Psoas muscle (tissue), 7 donors: ENCODE measurements at regions not wholly inside any gene's neighbourhood (a gene's known extent, or its start where the extent isn't known, plus 50 kb on each side); places are given as distances from the start of the nearest gene placed in this dataset.
A peak's percentile ranks its signal among the peaks of the same experiment; 100 is the strongest.

Source experiments
- ATAC-seq, 4 donors: fragments of 200-7000 bp; cut with Tn5 transposase; one replicate each; pipeline ENCODE4 v1.9.1; 2020; ENCODE audit warnings: moderate library complexity in 3 of 4, mild to moderate bottlenecking in 2 of 4
- DNase-seq, 2 donors: peaks; one replicate each; pipeline ENCODE4 v3.0.0-alpha.2; 2020
- H3K27ac ChIP-seq: fragments of 200-600 bp; one replicate; pipeline ENCODE4 v1.8.0; 2022
- H3K27me3 ChIP-seq, 3 donors: fragments of 200-600 bp in 1 of 3; one replicate each; pipeline versions ENCODE4 v1.6.1 to v1.8.0; 2013 to 2022; ENCODE audit warnings: low read length in 2 of 3, mild to moderate bottlenecking in 2 of 3, moderate library complexity in 1 of 3; ENCODE audit not compliant: insufficient read depth in 3 of 3
- H3K36me3 ChIP-seq, 2 donors: fragments of 200-600 bp in 1 of 2; one replicate each; pipeline versions ENCODE4 v1.6.1 to v1.8.0; 2013 to 2022; ENCODE audit warnings: low read depth in 1 of 2, mild to moderate bottlenecking in 1 of 2, moderate library complexity in 1 of 2; ENCODE audit not compliant: insufficient read depth in 1 of 2
- H3K4me1 ChIP-seq: fragments of 200-600 bp; one replicate; pipeline ENCODE4 v1.8.0; 2022
- H3K4me3 ChIP-seq: fragments of 200-600 bp; one replicate; pipeline ENCODE4 v1.8.0; 2022; ENCODE audit warnings: mild to moderate bottlenecking
- H3K9me3 ChIP-seq: fragments of 200-600 bp; one replicate; pipeline ENCODE4 v1.8.0; 2022
- WGBS, 3 donors: extraction: QIAGEN DNeasy Blood & Tissue Kit; methylation state at CpG; one replicate each; pipeline versions ENCODE4 v1.1.6 to v1.1.7; 2013; 5-methylcytosine and 5-hydroxymethylcytosine counted together
- intact Hi-C, 2 donors: fragments of 100-400 bp; cut with DNase I; formaldehyde crosslinking; loops; one replicate each; pipeline versions ENCODE4 v1.11.0 to v1.14.2; 2022
- TF ChIP-seq, protein P1 (sequence below): fragments of 200-600 bp; IDR thresholded peaks from one replicate; pipeline ENCODE4 v1.8.0; 2022; ENCODE audit warnings: antibody characterized with exemption
- donor health status: healthy with polysubstance abuse.
- donor health status: DM: no; HTN: no; CAD: no; lungs with moderate emphysema.
- donor health status: Bipolar disorder and iron deficiency.
- donor health status: healthy.
- donor health status: DM: yes; HTN: yes; CAD: no.
- donor health status: DM: no; HTN: no; CAD: no.
- donor health status: DM: yes; HTN: yes; CAD: no.

DNA sequence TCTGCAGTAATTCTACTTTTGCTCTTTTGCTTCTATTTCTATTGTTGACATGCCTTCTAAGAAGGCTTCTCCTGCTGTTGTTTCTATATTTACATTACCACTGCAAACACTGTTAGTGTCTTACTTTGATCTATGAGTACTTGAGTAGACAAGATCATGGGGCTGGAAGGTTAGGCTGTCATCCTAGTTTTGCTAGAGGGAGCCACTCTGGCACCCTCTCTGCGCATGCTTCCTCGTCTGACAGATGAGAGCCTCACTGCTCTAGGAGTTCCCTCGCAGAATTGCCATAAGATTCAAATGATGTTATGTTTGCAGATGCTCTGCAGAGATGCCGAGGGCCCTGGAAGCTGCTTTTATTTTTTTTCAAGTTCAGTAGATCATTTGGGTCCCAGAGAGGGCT is 185.6 kb downstream of the RNF144A start:
- no peak overlapping the region for H3K4me3 ChIP-seq
- H3K4me1 ChIP-seq: no peaks in the 10 kb centered on the region
- H3K36me3 ChIP-seq: no peaks in the 10 kb centered on the region
- intact Hi-C loops: no loop called here
- no peaks in the 10 kb centered on the region for H3K9me3 ChIP-seq
- WGBS, 3 donors: 96 to 97% (median 96%) methylated on average over 4 of the region's 4 CpGs
- ATAC-seq (no peak), DNase-seq (no peak)
- TF ChIP-seq, protein P1, sequence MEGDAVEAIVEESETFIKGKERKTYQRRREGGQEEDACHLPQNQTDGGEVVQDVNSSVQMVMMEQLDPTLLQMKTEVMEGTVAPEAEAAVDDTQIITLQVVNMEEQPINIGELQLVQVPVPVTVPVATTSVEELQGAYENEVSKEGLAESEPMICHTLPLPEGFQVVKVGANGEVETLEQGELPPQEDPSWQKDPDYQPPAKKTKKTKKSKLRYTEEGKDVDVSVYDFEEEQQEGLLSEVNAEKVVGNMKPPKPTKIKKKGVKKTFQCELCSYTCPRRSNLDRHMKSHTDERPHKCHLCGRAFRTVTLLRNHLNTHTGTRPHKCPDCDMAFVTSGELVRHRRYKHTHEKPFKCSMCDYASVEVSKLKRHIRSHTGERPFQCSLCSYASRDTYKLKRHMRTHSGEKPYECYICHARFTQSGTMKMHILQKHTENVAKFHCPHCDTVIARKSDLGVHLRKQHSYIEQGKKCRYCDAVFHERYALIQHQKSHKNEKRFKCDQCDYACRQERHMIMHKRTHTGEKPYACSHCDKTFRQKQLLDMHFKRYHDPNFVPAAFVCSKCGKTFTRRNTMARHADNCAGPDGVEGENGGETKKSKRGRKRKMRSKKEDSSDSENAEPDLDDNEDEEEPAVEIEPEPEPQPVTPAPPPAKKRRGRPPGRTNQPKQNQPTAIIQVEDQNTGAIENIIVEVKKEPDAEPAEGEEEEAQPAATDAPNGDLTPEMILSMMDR: no peak
- H3K27me3 ChIP-seq: no peaks in the 10 kb centered on the region
- H3K27ac ChIP-seq: no peak overlapping the region

DNA sequence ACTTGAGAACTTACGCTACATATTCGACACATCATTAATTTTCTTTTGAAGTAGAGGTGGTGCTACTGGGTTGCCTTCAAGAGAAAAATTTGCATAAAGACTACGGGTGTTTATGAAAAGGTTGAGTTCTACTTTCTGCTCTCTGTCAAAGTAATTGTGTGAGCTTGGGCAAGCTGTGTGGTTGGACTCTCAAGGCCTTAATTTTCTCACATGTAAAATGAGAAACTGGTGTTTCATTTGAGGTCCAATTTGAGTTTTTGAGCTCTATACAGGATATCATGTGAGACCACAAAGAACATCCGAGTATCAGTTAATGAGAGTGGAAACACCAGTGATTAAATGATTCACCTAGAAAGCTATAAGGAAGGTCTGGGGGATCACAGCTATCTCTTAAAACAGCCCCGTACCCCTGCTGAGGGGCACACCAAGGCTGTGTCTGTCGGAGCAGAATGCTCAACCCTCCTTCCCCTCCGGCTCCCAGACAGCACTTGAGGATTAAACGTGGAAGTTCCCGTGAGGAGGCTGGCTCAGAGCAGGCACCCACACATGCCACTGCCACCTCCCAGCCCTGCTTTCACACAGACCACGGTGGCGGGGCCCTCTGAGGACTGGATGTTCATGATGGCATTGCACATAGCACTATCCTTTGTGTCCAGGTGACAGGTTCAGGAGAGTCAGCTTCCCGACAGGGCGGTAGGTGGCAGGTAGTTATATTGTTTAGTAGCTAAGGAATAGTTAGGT is 191.8 kb downstream of the RNF144A start:
- H3K4me1 ChIP-seq: no peaks in the 10 kb centered on the region
- H3K36me3 ChIP-seq: no peaks in the 10 kb centered on the region
- intact Hi-C loops: no loop called here
- H3K9me3 ChIP-seq: no peaks in the 10 kb centered on the region
- ATAC-seq: no peak
- no peak for DNase-seq
- H3K27ac ChIP-seq: no peak overlapping the region
- TF ChIP-seq, protein P1: no peak
- no peak overlapping the region for H3K4me3 ChIP-seq
- no peaks in the 10 kb centered on the region for H3K27me3 ChIP-seq
- 80 to 85% (median 84%) methylated on average over 13 of the region's 13 CpGs for WGBS, 3 donors

DNA sequence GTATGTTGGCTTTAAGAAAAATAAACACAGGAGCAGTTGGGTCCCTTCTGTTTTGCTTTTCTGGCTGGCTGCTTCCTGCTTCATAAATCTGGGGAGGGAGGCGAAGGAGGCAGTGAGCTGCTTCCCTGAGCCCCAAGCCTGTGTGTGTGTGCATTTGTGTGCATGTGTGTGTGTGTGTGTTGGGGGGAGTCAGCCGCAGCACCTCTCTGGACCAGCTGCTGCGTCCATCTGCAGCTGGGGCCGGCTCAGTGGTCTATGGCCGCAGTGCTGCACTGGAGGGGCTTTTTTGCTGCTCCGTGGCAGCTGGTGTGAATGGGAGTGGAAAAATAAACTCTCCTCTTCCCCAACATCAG is 192.3 kb downstream of the RNF144A start:
- 69 to 81% (median 71%) methylated on average over 6 of the region's 6 CpGs for WGBS, 3 donors
- intact Hi-C loops: no loop called here
- DNase-seq (no peak), ATAC-seq (no peak)
- Histone ChIP-seq H3K9me3 (no peaks in the 10 kb centered on the region), H3K27me3 (no peaks in the 10 kb centered on the region), H3K36me3 (no peaks in the 10 kb centered on the region), H3K4me3 (no peak overlapping the region), H3K27ac (no peak overlapping the region), H3K4me1 (no peaks in the 10 kb centered on the region)
- TF ChIP-seq, protein P1: no peak

DNA sequence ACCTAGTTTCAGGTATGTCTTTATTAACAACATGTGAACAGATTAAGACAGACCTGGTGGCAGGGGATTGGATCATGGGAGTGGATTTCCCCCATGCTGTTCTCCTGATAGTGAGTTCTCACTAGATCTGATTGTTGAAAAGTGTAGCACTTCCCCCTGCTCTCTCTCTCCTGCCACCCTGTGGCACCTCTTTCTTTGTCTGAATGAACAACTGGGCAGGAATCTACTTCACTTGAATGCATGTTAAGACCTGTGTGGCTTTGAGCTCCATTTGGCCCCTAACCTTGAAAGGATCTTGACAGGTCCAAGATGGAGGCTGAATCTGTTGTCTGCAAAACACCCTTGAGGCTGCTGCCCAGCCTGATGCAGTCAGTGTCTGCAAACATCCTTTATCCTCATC is 194.4 kb downstream of the RNF144A start:
- Histone ChIP-seq H3K27me3 (no peaks in the 10 kb centered on the region), H3K9me3 (no peaks in the 10 kb centered on the region), H3K36me3 (no peaks in the 10 kb centered on the region), H3K4me3 (no peak overlapping the region), H3K4me1 (no peaks in the 10 kb centered on the region), H3K27ac (no peak overlapping the region)
- TF ChIP-seq, protein P1: peak; percentile 13
- ATAC-seq: no peak
- intact Hi-C loops: no loop called here
- no peak for DNase-seq

DNA sequence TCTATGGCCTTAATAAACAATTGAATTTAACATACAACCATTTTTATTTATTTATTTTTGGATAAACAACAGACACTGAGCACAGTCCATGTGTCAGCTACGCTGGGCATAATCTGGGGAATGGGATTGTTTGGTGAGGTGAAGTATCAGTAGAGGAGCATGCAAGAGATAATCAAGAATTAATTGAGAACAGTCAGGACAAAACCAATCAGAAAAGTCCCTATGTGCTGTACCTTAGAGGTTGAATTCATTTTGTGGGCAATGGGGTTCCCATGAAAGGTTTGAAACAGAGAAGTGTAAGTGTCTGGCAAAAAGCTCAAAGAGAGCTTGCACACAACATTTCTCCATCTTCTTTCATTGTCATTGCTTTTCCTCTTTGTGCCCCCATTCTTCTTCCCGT is 198.2 kb downstream of the RNF144A start:
- Histone ChIP-seq H3K4me1 (no peaks in the 10 kb centered on the region), H3K27me3 (no peaks in the 10 kb centered on the region), H3K36me3 (no peaks in the 10 kb centered on the region), H3K9me3 (no peaks in the 10 kb centered on the region), H3K27ac (no peak overlapping the region), H3K4me3 (no peak overlapping the region)
- WGBS, 3 donors: 85 to 90% (median 90%) methylated on average over 2 of the region's 2 CpGs
- ATAC-seq (no peak), DNase-seq (no peak)
- intact Hi-C loops: no loop called here
- TF ChIP-seq, protein P1: no peak
